ENCODE measurements at regions not wholly inside any gene's neighbourhood (a gene's known extent, or its start where the extent isn't known, plus 50 kb on each side); places are given as distances from the start of the nearest gene placed in this dataset.

GRCh38 chr14:100448376-100448775, 125.2 kb downstream of the SLC25A47 start:
- TF ChIP-seq POLR2A (IDR thresholded peaks at IDR 0.05) (no peak), CTCF (IDR thresholded peaks at IDR 0.05) (no peak)
- DNase-seq, result no peak
- intact Hi-C loops (cut with DNase I; ENCODE audit: low total_unique reads), result loop anchor here (10.0 kb wide), 1 partner anchor 206 kb away; no protein-coding TSS in a partner anchor
- Histone ChIP-seq H3K4me1 (no peaks in the 10 kb centered on the region), H3K27me3 (no peaks in the 10 kb centered on the region), H3K36me3 (no peaks in the 10 kb centered on the region), H3K27ac (no peak overlapping the region), H3K4me3 (no peak overlapping the region), H3K9me3 (no peaks in the 10 kb centered on the region)

DNA sequence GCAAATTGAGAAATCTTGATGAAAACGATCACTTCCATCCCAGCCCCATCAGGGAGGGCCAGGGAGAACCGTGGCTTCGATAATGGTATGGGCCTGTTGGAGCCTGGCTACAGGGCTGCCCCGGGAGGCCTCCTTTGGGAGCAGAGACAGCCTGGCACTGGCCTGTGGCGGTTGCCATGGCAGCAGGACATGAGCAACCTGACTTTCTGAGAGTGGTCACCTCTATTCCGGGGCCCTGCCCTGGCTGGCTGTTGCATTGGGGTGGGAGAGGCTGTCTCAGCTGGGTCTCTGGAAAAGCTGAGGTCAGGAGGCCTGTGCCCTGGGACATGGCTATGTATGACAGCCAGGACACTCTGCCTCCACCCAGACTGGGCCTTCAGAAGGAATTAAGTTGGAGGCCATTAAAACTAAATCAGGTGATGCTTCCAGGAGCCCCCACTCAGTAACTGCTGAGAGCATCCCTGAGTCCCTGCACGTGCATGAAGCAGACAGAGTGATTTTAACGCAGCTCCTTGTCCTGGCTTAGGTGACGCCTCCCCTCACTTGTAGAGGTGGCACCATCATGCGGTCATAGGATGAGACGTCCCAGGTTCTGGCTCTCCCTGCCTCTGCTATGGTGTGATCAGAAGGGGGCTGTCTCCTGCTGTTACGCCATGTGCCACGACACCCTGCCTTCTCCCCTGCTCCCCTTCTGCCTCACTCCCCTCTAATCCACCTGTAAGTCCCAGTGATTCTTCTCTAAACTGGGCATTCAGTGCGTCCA, 126.3 kb downstream of the SLC25A47 start:
- Histone ChIP-seq H3K4me3 (no peak overlapping the region), H3K27ac (no peak overlapping the region), H3K27me3 (no peaks in the 10 kb centered on the region), H3K4me1 (no peaks in the 10 kb centered on the region), H3K36me3 (no peaks in the 10 kb centered on the region), H3K9me3 (no peaks in the 10 kb centered on the region)
- no peak for DNase-seq
- intact Hi-C loops (cut with DNase I; ENCODE audit: low total_unique reads), result loop anchor here (10.0 kb wide), 1 partner anchor 205 kb away; no protein-coding TSS in a partner anchor
- no peak for TF ChIP-seq POLR2A (IDR thresholded peaks at IDR 0.05)
- no peak for TF ChIP-seq CTCF (IDR thresholded peaks at IDR 0.05)

DNA sequence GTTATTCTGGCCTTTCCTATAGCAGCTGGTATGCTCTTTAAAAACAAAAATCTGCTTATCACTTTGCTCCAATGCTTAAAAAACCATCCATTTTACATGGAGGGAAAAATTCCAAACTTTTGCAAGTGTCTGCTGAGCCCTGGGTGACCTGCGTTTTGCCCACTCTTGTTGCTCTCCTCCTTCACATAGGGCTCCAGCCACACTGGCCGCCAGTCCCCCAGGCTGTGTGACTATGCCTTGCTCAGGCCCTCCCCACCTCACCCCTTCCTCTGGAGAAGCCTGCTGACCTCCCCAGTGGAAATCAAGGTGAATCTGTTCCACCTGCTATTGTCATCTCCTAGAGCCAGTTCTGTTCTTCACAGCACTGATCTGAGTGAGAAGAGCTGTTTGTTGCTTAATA, 126.9 kb downstream of the SLC25A47 start:
- H3K36me3 ChIP-seq, result no peaks in the 10 kb centered on the region
- H3K27ac ChIP-seq, result no peak overlapping the region
- H3K27me3 ChIP-seq, result no peaks in the 10 kb centered on the region
- intact Hi-C loops (cut with DNase I; ENCODE audit: low total_unique reads), result no loop called here
- no peaks in the 10 kb centered on the region for H3K4me1 ChIP-seq
- DNase-seq, result no peak
- no peaks in the 10 kb centered on the region for H3K9me3 ChIP-seq
- H3K4me3 ChIP-seq, result no peak overlapping the region
- TF ChIP-seq POLR2A (IDR thresholded peaks at IDR 0.05) (no peak), CTCF (IDR thresholded peaks at IDR 0.05) (no peak)

GRCh38 chr14:100450736-100451135, 127.6 kb downstream of the SLC25A47 start:
- H3K9me3 ChIP-seq, result no peaks in the 10 kb centered on the region
- DNase-seq, result no peak
- no peak overlapping the region for H3K27ac ChIP-seq
- H3K36me3 ChIP-seq, result no peaks in the 10 kb centered on the region
- TF ChIP-seq POLR2A (IDR thresholded peaks at IDR 0.05), result no peak
- no peak for TF ChIP-seq CTCF (IDR thresholded peaks at IDR 0.05)
- H3K4me3 ChIP-seq, result no peak overlapping the region
- intact Hi-C loops (cut with DNase I; ENCODE audit: low total_unique reads), result no loop called here
- H3K27me3 ChIP-seq, result no peaks in the 10 kb centered on the region
- H3K4me1 ChIP-seq, result no peaks in the 10 kb centered on the region

- Histone ChIP-seq H3K4me1 (no peaks in the 10 kb centered on the region), H3K9me3 (no peaks in the 10 kb centered on the region), H3K27me3 (no peaks in the 10 kb centered on the region), H3K27ac (no peak overlapping the region), H3K4me3 (no peak overlapping the region), H3K36me3 (no peaks in the 10 kb centered on the region)
- DNase-seq, result no peak
- intact Hi-C loops (cut with DNase I; ENCODE audit: low total_unique reads), result no loop called here
- TF ChIP-seq POLR2A (IDR thresholded peaks at IDR 0.05), result no peak
Observed at GRCh38 chr14:100451264-100451663, 128.1 kb downstream of the SLC25A47 start.

Data from uterus (tissue), 3 donors.